Neural progenitor cell (in vitro differentiated cells): ENCODE measurements at regions not wholly inside any gene's neighbourhood (a gene's known extent, or its start where the extent isn't known, plus 50 kb on each side); places are given as distances from the start of the nearest gene placed in this dataset.

ENCODE experiments used
- DNase-seq: peaks from one replicate; pipeline ENCODE4 v3.0.0-alpha.2; 2016; ENCODE audit warnings: low spot score
- H2AFZ ChIP-seq: fragments of 200-600 bp; sonication (generic); replicated peaks from 2 replicates; pipeline ENCODE4 v1.6.1; 2016; ENCODE audit warnings: antibody characterized with exemption
- H3F3A ChIP-seq: fragments of 200-600 bp; sonication (generic); 2 replicates; pipeline ENCODE4 v1.6.1; 2016; ENCODE audit warnings: antibody characterized with exemption, low read depth
- H3K27ac ChIP-seq: fragments of 200-600 bp; sonication (generic); 2 replicates; pipeline ENCODE4 v1.5.1; 2016; ENCODE audit warnings: mild to moderate bottlenecking
- H3K27me3 ChIP-seq: fragments of 200-600 bp; sonication (generic); 2 replicates; pipeline ENCODE4 v1.6.1; 2016; ENCODE audit warnings: mild to moderate bottlenecking, moderate library complexity
- H3K36me3 ChIP-seq: fragments of 200-600 bp; sonication (generic); 2 replicates; pipeline ENCODE4 v1.5.1; 2016
- H3K4me1 ChIP-seq: fragments of 200-600 bp; sonication (generic); 2 replicates; pipeline ENCODE4 v1.6.1; 2016; ENCODE audit warnings: mixed run types
- H3K4me2 ChIP-seq: fragments of 200-600 bp; sonication (generic); 2 replicates; pipeline ENCODE4 v1.6.1; 2016
- H3K4me3 ChIP-seq: fragments of 200-600 bp; sonication (generic); 2 replicates; pipeline ENCODE4 v1.5.1; 2016
- H3K79me2 ChIP-seq: fragments of 200-600 bp; sonication (generic); 2 replicates; pipeline ENCODE4 v1.6.1; 2016; ENCODE audit warnings: low read depth
- H3K9ac ChIP-seq: fragments of 200-600 bp; sonication (generic); 2 replicates; pipeline ENCODE4 v1.6.1; 2016
- H3K9me3 ChIP-seq: fragments of 200-600 bp; sonication (generic); 2 replicates; pipeline ENCODE4 v1.5.1; 2016; ENCODE audit warnings: low read depth
- H4K20me1 ChIP-seq: fragments of 200-600 bp; sonication (generic); 2 replicates; pipeline ENCODE4 v1.6.1; 2016; ENCODE audit warnings: low read depth
- H3K27ac Mint-ChIP-seq: 3 replicates; pipeline ENCODE4 v1.8.0; 2021; ENCODE audit warnings: mixed read lengths
- H3K27me3 Mint-ChIP-seq: 2 replicates; pipeline ENCODE4 v1.8.0; 2022; ENCODE audit warnings: low read depth, mild to moderate bottlenecking, inconsistent platforms, moderate library complexity, mixed read lengths; ENCODE audit not compliant: insufficient read depth
- H3K36me3 Mint-ChIP-seq: 3 replicates; pipeline ENCODE4 v1.8.0; 2021; ENCODE audit warnings: mixed read lengths
- H3K4me1 Mint-ChIP-seq: 3 replicates; pipeline ENCODE4 v1.8.0; 2021; ENCODE audit warnings: mixed read lengths
- H3K4me3 Mint-ChIP-seq: 3 replicates; pipeline ENCODE4 v1.8.0; 2021; ENCODE audit warnings: mild to moderate bottlenecking, moderate library complexity, mixed read lengths
- H3K9me3 Mint-ChIP-seq: 3 replicates; pipeline ENCODE4 v1.8.0; 2020; ENCODE audit warnings: mixed read lengths
- EZH2 ChIP-seq: fragments of 200-600 bp; sonication (generic); IDR thresholded peaks from 2 replicates; pipeline ENCODE4 v1.6.1; 2017; ENCODE audit warnings: antibody characterized with exemption, mild to moderate bottlenecking, moderate library complexity
- EZH2phosphoT487 ChIP-seq: fragments of 200-600 bp; sonication (generic); IDR thresholded peaks from 2 replicates; pipeline ENCODE4 v1.6.1; 2017; ENCODE audit warnings: antibody characterized with exemption
- TF ChIP-seq, protein P1 (sequence below): fragments of 200-600 bp; sonication (generic); IDR thresholded peaks from 2 replicates; pipeline ENCODE4 v1.5.1; 2017; ENCODE audit warnings: antibody characterized with exemption, mild to moderate bottlenecking

- no peaks in the 10 kb centered on the region for H4K20me1 ChIP-seq
- H3K9me3 ChIP-seq = no peaks in the 10 kb centered on the region
- H3K36me3 ChIP-seq = no peaks in the 10 kb centered on the region
- H3K27me3 ChIP-seq = no peaks in the 10 kb centered on the region
- no peak for TF ChIP-seq EZH2phosphoT487
- no peak for TF ChIP-seq EZH2
- TF ChIP-seq, protein P1, sequence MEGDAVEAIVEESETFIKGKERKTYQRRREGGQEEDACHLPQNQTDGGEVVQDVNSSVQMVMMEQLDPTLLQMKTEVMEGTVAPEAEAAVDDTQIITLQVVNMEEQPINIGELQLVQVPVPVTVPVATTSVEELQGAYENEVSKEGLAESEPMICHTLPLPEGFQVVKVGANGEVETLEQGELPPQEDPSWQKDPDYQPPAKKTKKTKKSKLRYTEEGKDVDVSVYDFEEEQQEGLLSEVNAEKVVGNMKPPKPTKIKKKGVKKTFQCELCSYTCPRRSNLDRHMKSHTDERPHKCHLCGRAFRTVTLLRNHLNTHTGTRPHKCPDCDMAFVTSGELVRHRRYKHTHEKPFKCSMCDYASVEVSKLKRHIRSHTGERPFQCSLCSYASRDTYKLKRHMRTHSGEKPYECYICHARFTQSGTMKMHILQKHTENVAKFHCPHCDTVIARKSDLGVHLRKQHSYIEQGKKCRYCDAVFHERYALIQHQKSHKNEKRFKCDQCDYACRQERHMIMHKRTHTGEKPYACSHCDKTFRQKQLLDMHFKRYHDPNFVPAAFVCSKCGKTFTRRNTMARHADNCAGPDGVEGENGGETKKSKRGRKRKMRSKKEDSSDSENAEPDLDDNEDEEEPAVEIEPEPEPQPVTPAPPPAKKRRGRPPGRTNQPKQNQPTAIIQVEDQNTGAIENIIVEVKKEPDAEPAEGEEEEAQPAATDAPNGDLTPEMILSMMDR = no peak
- no peak overlapping the region for H3K4me2 ChIP-seq
- H3K4me1 ChIP-seq = peaks cover 22% of the 10 kb centered on the region
- Mint-ChIP-seq H3K27ac (peak overlapping the region; percentile 76), H3K27me3 (peaks cover 13% of the 10 kb centered on the region), H3K9me3 (peaks cover 2% of the 10 kb centered on the region), H3K4me1 (peaks cover 13% of the 10 kb centered on the region), H3K36me3 (no peaks in the 10 kb centered on the region), H3K4me3 (no peak overlapping the region)
- H2AFZ ChIP-seq = no peak overlapping the region
- DNase-seq = no peak
- H3K27ac ChIP-seq = no peak overlapping the region
- no peak overlapping the region for H3K9ac ChIP-seq
- no peaks in the 10 kb centered on the region for H3K79me2 ChIP-seq
- H3K4me3 ChIP-seq = no peak overlapping the region
- H3F3A ChIP-seq = no peaks in the 10 kb centered on the region
These were observed 141.8 kb upstream of the ERRFI1 start for GRCh38 chr1:8167936-8168335.

DNA sequence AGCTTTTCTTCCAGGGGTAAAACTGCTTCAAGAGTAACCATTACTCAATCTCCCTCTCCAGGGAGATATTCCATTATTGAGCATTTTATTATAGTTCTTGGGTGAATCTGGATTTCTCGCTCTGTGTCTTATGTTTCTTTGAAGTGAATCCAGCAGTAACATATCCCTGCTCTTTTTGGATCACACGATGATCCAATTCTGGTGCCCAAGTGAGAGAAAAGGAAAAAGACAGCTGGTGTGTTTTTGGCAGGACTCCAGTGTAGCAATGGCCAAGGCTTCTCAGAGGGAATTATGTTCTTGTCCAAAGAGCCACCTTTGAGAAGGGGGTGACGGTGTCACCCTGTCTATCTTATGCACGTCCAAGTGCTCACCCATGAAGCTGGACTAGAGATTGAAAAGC is 140.3 kb upstream of the ERRFI1 start:
- Histone ChIP-seq H3K4me2 (no peak overlapping the region), H3K27ac (no peak overlapping the region)
- peaks cover 2% of the 10 kb centered on the region for H3K9me3 Mint-ChIP-seq

GRCh38 chr1:8165595-8166360 is 139.7 kb upstream of the ERRFI1 start:
- Histone ChIP-seq H3K9ac (no peak overlapping the region), H3K36me3 (no peaks in the 10 kb centered on the region), H3K4me3 (no peak overlapping the region), H4K20me1 (no peaks in the 10 kb centered on the region), H3K4me2 (no peak overlapping the region), H3F3A (no peaks in the 10 kb centered on the region), H2AFZ (peak overlapping the region; percentile 85), H3K27ac (no peak overlapping the region), H3K79me2 (no peaks in the 10 kb centered on the region), H3K4me1 (peaks cover 22% of the 10 kb centered on the region), H3K27me3 (no peaks in the 10 kb centered on the region), H3K9me3 (no peaks in the 10 kb centered on the region)
- Mint-ChIP-seq H3K9me3 (peaks cover 2% of the 10 kb centered on the region), H3K4me3 (no peak overlapping the region), H3K27me3 (peaks cover 14% of the 10 kb centered on the region), H3K4me1 (peaks cover 13% of the 10 kb centered on the region), H3K36me3 (no peaks in the 10 kb centered on the region), H3K27ac (peak overlapping the region; percentile 74)
- TF ChIP-seq EZH2 (no peak), EZH2phosphoT487 (no peak)
- TF ChIP-seq, protein P1 = peak; percentile 37
- DNase-seq = no peak

More for the DNA sequence above, 140.3 kb upstream of the ERRFI1 start:
- Mint-ChIP-seq H3K4me3 (no peak overlapping the region), H3K27me3 (peaks cover 13% of the 10 kb centered on the region), H3K36me3 (no peaks in the 10 kb centered on the region), H3K27ac (no peak overlapping the region), H3K4me1 (peaks cover 13% of the 10 kb centered on the region)
- Histone ChIP-seq H3F3A (no peaks in the 10 kb centered on the region), H3K4me3 (no peak overlapping the region), H3K27me3 (no peaks in the 10 kb centered on the region), H3K9me3 (no peaks in the 10 kb centered on the region), H4K20me1 (no peaks in the 10 kb centered on the region), H3K79me2 (no peaks in the 10 kb centered on the region), H2AFZ (peak overlapping the region; percentile 85), H3K4me1 (peaks cover 22% of the 10 kb centered on the region), H3K9ac (no peak overlapping the region), H3K36me3 (no peaks in the 10 kb centered on the region)
- no peak for DNase-seq
- TF ChIP-seq EZH2phosphoT487 = no peak
- TF ChIP-seq, protein P1 = no peak
- no peak for TF ChIP-seq EZH2
